ENCODE measurements at regions not wholly inside any gene's neighbourhood (a gene's known extent, or its start where the extent isn't known, plus 50 kb on each side); places are given as distances from the start of the nearest gene placed in this dataset.

GRCh38 chr15:93139436-93139835 lies 50.4 kb upstream of the RGMA start:
- no peak for DNase-seq

- no peak for DNase-seq
Measured at GRCh38 chr15:93138681-93139250, 49.8 kb upstream of the RGMA start.

Data from 8988T (cell line).